HG02885 (cell line): ENCODE measurements at regions not wholly inside any gene's neighbourhood (a gene's known extent, or its start where the extent isn't known, plus 50 kb on each side); places are given as distances from the start of the nearest gene placed in this dataset.
"Not testable (repeated sequence)": the region's sequence is repeated elsewhere in the genome, so short reads cannot be mapped to it uniquely, and the experiment has no call there.

Experiments used
- ATAC-seq: cut with Tn5 transposase; IDR thresholded peaks from one replicate; pipeline ENCODE4 v1.9.1; 2021; ENCODE audit warnings: mild to moderate bottlenecking; ENCODE audit not compliant: unreplicated experiment, poor library complexity

DNA sequence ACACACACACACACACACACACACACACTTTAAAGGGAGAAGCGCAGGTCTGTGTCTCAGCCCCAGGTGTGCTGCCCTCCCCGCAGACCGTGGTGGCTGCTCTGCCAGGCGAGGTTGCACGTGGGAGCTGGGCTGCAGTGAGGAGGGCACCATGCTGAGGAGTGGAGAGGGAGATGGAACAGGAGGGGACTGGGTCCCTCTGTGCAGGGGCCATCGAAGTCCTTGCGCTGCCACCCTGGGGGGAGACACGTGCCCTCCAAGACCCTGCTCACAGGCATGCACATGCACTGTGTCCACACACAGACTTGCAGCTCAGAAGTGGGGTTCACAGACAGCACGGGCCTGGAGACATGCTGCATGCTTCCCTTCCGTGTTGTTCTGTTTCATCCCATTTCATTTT is 65.5 kb upstream of the HGFAC start:
- no peak for ATAC-seq

DNA sequence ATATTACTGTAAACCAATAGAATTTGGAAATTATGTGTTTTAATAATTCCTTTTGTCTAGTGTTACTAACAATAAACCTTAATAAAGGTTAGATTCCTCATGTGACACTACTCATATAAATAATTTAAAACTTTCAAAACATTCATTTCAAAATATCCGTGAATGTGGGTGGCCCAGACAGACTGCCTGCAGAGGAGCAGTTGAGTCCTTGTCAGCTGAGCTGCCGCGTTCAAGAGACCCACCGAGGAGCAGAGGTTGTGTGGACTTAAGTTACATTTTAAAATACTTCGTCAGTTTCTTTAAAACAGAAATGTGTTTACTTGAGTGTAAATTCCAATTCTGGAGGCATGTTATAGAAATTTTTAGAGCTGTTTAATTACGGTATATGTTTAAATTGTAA is 64.2 kb upstream of the HGFAC start:
- no peak for ATAC-seq

DNA sequence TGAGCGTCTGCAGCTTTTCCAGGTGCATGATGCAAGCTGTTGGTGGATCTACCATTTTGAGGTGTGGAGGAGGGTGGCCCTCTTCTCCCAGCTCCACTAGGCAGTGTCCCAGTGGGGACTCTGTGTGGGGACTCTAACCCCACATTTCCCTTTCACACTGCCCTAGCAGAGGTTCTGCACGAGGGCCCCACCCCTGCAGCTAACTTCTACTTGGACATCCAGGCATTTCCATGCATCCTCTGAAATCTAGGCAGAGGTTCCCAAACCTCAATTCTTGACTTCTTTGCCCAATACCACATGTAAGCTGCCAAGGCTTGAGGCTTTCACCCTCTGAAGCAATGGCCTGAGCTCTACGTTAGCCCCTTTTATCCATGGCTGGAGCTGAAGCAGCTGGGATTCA is 61.4 kb upstream of the HGFAC start:
- not testable (repeated sequence) for ATAC-seq

DNA sequence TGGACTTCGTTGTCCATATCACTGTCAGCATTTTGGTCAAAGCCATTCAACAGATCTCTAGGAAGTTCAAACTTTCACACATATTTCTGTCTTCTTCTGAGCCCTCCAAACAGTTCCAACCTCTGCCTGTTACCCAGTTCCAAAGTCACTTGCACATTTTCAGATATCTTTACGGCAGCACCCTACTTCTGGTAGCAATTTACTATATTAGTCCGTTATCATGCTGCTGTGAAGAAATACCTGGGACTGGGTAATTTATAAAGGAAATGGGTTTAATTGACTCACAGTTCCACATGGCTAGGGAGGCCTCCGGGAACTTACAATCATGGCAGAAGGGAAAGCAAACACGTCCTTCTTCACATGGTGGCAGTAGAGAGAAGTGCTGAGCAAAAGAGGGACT is 60.6 kb upstream of the HGFAC start:
- ATAC-seq: not testable (repeated sequence)

DNA sequence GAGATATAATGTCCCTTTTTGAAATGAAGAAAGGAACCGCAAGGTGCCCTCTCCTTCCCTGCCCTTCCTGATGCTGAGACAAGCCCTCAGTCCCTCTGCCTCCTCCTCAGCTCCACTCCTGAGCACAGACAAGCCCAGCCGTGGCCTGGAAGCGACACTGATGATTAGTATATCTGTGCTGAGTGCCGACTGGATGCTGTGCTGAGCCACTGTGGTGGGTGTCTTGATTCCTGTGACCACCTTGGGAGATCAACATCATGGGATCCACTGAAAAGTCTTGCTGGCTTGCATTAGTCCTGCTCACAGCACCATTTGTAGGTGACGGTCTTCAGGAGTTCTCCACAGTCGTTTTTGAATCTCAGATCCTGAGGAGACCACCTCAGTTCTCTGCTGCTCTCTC is 59.5 kb upstream of the HGFAC start:
- ATAC-seq: no peak

GRCh38 chr4:3384391-3384770 is 57.4 kb upstream of the HGFAC start:
- no peak for ATAC-seq

DNA sequence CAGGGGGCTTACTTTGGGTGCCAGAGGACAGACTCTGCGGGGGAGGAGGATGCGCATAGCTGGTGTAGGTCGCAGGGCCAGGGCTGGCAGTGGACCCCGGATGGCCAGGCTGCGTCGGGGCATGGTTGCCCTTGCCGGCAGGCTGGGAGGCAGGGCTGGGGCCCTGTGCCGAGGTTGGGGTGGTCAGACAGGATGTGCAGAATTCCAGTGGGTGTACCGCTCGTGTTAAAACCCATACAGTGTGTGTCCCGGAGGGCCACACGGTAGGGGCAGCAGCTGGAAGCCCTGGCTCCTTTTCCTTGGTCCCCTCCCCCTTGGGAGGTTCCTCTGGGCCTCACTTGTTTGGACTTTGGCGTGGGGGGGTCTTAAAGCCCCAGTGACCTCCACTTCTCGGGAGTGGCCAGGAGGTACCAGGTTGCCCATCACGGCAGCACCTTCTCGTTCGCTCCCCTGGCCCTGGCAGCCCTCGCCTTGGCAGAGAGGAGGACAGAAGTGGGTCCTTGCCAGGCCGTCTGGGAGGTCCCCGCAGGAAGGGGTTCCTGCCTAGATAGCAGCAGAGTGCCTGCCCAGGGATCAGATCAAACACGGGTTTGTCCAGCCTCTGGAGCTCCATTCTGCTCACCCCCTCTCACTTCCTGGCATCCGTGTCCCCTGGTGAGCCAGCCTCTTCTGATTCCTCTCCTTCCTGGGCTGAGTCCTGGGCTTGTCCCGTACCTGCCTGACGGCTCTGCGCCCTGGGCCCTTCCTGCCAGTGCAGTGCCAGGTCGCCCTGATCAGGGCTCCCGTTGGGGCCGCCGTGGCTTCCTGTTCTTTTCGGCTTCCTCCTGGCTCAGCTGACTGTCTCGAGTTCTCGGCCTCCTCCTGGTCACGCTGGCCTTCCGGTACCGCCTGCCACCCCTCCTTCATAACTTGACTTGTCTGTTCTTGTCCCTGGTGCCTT is 56.7 kb upstream of the HGFAC start:
- ATAC-seq: no peak

DNA sequence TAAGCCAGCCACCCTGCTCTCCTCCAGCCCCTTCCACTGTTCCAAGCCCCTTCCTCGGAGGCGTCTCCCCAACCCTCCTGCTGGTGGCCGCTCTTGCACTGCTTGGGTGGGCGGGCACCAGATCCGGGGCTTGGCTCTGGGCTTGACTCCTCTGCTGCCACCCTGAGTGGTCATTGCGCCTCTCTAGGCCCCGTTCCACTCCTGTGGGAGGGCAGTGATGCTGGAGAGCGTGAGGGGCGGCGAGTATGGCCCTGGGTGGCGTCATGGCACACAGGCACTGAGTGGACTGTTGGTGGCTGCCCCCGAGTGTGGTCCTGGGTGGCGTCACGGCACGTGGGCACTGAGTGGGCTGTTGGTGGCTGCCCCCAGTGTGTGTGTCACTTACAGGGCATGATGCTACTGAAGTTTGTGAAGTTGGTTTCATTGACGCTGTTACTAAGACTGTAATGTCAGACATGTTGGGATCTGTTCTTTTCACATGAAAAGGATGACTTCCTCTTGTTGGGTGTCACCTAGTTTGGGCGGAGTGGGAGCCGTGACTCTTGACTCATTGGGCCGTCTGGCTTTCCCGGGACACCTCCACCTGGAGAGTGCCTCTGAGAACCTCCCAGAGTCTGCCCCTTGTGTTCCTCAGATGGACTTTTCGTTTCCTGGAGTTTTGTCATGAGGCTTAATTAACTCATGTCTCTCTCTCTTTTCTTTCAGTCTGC is 55.9 kb upstream of the HGFAC start:
- no peak for ATAC-seq

DNA sequence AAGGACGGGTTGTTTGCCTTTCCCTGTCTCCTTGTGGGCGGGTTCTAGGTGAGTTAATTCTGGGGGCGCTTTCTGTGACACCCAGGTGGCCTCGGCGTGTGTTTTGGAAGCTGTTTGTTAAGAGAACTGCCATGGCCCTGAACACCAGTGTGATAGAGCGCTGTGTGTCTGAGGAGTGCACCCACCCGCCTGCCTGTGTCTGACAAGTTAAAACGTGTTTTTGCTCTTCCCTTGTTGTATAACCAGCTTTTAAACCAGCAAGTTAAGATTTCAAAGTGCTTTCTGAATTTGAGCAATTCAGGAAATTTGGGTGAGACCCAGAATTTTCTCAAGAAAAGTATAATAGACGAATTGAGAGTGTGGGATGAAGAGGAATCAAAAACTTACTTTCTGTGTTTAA is 55.2 kb upstream of the HGFAC start:
- ATAC-seq: no peak

DNA sequence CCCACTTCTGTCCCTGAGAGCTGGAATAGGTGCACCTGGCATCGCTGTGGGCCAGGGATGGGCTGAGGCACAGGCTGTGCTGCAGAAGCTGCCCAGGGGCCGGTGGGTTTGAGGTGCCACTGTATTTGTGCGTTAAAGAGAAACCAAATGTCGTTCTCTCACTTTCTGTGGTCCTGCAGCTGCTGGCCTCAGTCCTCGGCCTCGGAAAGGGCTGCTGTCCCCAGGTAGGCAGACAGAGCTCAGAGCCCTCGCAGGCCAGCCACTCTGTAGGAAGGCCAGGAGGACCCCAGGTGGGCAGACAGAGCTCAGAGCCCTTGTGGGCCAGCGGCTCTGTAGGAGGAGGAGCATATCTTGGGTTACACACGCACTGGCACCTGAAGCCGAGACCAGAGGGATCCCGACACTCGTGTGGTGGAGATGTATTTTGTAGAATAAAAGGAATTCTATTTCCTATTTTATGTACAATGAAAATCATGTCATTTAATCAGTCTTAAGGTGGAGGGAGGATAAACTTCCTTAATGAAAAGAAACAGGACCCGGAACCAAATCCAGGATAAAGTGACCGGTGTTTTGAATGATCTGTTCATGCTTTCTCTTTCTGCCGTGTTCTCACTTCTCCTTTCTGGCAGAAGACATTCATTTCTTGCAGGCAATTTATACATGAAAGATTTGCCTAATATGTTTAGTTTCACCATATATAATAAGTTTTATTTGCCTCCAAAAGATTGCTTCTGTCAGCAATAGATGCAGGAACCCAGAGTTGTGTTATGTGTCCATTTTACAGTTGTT is 54.4 kb upstream of the HGFAC start:
- peak; percentile 59 for ATAC-seq

- peak; percentile 38 for ATAC-seq
These were observed 53.8 kb upstream of the HGFAC start for GRCh38 chr4:3387943-3388361.

DNA sequence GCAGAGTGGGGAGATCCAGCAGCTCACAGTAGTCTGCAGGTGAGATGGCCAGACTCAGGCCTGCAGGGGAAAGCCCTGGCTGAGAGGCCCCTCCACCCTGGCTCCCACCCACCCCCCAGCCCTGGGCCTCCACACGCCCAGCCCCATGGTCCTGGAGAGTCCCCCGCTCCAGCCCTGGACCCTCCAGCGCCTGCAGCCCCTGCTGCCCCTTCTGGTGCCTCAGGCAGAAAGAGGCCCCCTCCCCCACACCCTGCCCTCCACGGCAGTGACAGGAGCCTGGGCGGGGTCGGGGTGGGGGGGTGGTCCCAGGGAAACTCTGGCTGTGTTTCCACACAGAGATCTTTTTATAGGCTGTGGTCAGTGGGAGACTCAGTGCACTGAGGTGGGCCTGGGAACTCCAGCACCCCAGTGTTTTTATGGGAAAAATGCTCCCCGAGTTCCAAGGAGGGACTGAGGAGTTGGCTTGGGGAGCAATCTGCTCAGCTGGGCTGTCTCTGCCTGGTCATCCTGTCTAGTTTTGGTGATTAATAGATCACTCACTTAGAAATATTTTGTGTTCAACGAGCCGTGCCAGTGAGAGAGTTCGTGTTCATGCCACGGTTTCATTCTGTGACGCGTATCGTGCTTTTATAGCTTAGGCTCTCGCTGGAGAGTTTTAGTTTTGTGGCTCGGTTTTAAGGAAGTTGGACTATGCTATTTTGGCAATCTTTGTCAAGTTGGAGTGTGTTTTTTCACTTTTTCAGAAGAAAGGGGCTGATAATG is 53.1 kb upstream of the HGFAC start:
- peak; percentile 58 for ATAC-seq

GRCh38 chr4:3389233-3390215 is 52.2 kb upstream of the HGFAC start:
- no peak for ATAC-seq

GRCh38 chr4:3390288-3390811 is 51.4 kb upstream of the HGFAC start:
- no peak for ATAC-seq

DNA sequence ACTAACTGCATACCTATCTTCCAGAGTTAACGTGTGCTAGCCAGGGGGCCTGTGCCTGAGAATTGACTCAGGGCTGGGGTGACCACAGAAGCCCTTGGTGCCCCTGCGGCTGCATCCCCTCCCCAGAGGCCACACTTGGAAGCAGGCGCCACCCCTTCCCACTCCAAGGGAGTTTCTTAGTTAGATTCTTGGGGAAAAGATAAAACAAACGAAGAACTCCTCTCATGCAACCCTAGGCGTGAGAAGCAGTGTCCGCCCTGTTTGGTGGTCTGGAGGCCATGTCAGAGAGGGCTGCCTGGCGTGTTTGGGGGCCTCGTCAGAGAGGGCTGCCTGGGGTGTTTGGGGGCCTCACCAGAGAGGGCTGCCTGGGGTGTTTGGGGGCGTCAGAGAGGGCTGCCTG is 50.3 kb upstream of the HGFAC start:
- ATAC-seq: no peak
